AG10803 (cell line): ENCODE measurements at regions not wholly inside any gene's neighbourhood (a gene's known extent, or its start where the extent isn't known, plus 50 kb on each side); places are given as distances from the start of the nearest gene placed in this dataset.
"Not testable (repeated sequence)": the region's sequence is repeated elsewhere in the genome, so short reads cannot be mapped to it uniquely, and the experiment has no call there.

Experiments
- DNase-seq: peaks from one replicate; pipeline ENCODE4 v3.0.0; 2010; ENCODE audit warnings: low read depth
- H3K4me3 ChIP-seq: 2 replicates; pipeline ENCODE4 v1.5.1; 2011; ENCODE audit warnings: mild to moderate bottlenecking, low read length, control low read depth
- TF ChIP-seq, protein P1 (sequence below): conservative IDR thresholded peaks from 2 replicates; pipeline ENCODE4 v1.5.1; 2011; ENCODE audit warnings: mild to moderate bottlenecking, low read length, control low read depth, inconsistent platforms

- no peak overlapping the region for H3K4me3 ChIP-seq
- TF ChIP-seq, protein P1, sequence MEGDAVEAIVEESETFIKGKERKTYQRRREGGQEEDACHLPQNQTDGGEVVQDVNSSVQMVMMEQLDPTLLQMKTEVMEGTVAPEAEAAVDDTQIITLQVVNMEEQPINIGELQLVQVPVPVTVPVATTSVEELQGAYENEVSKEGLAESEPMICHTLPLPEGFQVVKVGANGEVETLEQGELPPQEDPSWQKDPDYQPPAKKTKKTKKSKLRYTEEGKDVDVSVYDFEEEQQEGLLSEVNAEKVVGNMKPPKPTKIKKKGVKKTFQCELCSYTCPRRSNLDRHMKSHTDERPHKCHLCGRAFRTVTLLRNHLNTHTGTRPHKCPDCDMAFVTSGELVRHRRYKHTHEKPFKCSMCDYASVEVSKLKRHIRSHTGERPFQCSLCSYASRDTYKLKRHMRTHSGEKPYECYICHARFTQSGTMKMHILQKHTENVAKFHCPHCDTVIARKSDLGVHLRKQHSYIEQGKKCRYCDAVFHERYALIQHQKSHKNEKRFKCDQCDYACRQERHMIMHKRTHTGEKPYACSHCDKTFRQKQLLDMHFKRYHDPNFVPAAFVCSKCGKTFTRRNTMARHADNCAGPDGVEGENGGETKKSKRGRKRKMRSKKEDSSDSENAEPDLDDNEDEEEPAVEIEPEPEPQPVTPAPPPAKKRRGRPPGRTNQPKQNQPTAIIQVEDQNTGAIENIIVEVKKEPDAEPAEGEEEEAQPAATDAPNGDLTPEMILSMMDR = no peak
- peak; percentile 96 for DNase-seq
Measured at GRCh38 chr15:38843736-38844590, 279.3 kb upstream of the RASGRP1 start.

- TF ChIP-seq, protein P1 = no peak
- no peak overlapping the region for H3K4me3 ChIP-seq
- DNase-seq = peak; percentile 43
Measured at GRCh38 chr15:38844736-38845135, 280.1 kb upstream of the RASGRP1 start.

GRCh38 chr15:38846346-38846745, 281.7 kb upstream of the RASGRP1 start:
- peak; percentile 64 for DNase-seq
- no peak overlapping the region for H3K4me3 ChIP-seq
- TF ChIP-seq, protein P1 = no peak

DNA sequence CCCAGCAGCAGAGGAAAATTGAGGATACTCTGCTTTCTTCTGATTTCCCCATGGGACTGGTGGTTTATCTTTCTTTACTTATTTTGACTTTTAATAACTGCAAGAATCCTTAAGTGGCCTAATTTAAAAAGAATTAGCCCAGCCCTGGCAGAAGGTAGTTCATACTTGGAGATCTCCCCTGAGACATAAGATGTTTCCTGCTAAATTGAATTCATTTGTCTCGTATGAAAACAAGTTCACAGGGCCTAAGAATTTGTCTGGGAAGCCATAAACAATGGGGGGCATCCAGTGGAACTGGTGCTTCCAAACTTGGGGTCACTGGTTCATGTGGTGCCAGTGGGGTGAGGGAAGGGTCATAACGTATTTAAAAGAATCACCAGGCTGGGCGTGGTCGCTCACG, 283.1 kb upstream of the RASGRP1 start:
- H3K4me3 ChIP-seq = no peak overlapping the region
- TF ChIP-seq, protein P1 = no peak
- no peak for DNase-seq

GRCh38 chr15:38849046-38849445, 284.4 kb upstream of the RASGRP1 start:
- no peak for DNase-seq
- H3K4me3 ChIP-seq = no peak overlapping the region
- TF ChIP-seq, protein P1 = no peak

DNA sequence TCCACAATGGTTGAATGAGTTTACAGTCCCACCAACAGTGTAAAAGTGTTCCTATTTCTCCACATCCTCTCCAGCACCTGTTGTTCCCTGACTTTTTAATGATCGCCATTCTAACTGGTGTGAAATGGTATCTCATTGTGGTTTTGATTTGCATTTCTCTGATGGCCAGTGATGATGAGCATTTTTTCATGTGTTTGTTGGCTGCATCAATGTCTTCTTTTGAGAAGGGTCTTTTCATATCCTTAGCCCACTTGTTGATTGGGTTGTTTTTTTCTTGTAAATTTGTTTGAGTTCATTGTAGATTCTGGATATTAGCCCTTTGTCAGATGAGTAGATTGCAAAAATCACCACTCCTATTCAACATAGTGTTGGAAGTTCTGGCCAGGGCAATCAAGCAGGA, 287.6 kb upstream of the RASGRP1 start:
- not testable (repeated sequence) for DNase-seq, H3K4me3 ChIP-seq

- H3K4me3 ChIP-seq = no peak overlapping the region
- peak; percentile 68 for DNase-seq
- TF ChIP-seq, protein P1 = peak; percentile 59
Measured at GRCh38 chr15:38853608-38854007, 289.0 kb upstream of the RASGRP1 start.

DNA sequence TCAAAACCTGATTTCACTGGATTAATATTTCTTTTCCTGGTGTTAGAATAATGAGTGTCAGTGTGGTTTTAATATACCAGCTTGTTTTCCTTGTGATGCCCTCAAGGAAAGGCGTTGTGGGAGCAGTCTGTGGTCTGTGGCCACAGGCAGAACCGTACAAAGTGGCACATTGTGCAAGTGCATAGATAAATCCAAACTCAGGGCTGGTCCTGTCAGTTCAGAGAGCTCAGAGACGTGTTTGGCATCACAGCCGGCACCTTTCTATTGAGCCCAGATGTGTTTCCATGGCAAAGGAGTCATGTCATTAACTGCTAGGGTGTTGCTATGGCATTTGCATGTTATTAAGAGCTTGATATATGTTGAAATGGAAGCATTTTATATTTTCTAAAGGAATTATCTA, 289.9 kb upstream of the RASGRP1 start:
- TF ChIP-seq, protein P1 = no peak
- no peak overlapping the region for H3K4me3 ChIP-seq
- DNase-seq = peak; percentile 97
